GM21576 (cell line): ENCODE measurements at regions not wholly inside any gene's neighbourhood (a gene's known extent, or its start where the extent isn't known, plus 50 kb on each side); places are given as distances from the start of the nearest gene placed in this dataset.

Source experiments
- ATAC-seq: cut with Tn5 transposase; IDR thresholded peaks from one replicate; pipeline ENCODE4 v1.9.1; 2021; ENCODE audit warnings: mild to moderate bottlenecking, moderate library complexity; ENCODE audit not compliant: unreplicated experiment

DNA sequence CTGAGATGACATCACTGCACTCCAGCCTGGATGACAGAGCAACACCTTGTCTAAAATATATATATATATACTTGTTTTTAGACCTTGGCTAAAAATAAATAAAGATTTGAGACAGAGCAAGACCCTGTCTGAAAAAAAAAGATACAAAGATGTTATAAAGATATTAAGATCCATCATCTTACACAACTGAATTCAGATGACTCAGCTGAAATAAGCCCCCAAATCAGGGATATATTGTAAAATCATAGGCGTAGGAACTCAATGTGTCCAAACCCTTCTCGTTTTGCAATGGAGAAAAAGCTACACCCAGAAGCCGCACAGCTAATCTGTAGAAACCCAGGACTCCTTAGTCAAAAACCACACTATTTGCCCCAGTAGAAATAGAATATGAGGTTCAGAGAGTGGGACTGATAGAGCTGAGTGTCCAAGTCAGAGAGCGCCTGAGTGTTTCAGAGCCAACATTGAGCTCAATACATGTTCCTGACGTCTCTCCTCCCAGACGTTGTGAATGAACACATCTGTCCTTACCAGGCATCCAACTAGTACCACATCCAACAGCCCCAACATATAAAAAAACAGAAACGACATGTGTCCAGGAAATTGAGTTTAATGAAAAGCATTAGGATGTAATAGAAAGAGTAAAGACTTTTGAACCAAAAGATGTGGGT, 207.9 kb upstream of the BLID start:
- no peak for ATAC-seq

- no peak for ATAC-seq
These were observed 206.3 kb upstream of the BLID start for GRCh38 chr11:122322329-122322728.

- no peak for ATAC-seq
These were observed 204.7 kb upstream of the BLID start for GRCh38 chr11:122320671-122321070.

DNA sequence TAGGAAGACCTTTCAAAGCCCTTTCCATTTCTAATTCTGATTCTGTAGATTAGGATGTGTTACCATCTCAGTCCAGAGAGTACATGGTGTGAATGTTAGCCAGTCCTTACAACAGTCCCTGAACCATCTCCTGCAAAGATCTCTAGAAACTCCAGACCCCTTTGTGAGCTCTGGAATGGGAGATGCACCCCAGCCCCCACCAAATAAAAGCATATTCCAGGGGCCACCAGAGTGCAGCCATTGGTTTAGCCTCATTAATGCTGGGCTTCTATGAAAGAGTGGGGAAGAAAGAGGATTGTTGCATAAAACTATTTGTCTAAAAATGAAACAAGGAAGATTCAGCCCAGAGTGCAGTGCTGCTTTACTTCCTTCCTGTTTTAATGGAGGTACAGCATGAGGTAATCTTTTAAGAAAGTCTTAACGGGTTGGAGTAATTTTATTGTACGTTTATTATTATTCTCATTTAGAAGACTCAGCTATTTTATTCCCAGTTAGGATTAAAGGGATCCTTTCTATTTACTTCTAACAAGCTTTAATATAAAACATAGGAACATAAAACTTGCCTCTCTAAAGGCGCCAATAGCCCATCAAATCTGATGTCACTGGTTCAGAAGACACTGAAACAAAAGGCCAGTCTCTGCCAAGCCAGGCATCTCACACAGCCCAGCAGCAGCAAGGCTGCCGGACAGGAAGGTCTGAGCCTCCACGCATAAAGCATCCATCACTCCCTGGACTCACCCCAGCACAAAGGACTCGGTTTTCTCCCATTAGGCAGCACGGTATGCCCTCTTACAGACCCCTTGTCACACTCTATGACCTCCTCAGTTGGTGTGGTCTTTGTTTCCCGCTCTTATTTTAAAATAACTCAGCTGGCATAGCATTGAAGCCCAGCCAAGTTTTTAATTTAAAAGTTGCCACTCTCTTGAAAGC, 203.9 kb upstream of the BLID start:
- ATAC-seq, result no peak

GRCh38 chr11:122319085-122319484, 203.1 kb upstream of the BLID start:
- ATAC-seq, result no peak

- no peak for ATAC-seq
These were observed 201.3 kb upstream of the BLID start for GRCh38 chr11:122317305-122317704.

GRCh38 chr11:122313581-122313980, 197.6 kb upstream of the BLID start:
- ATAC-seq, result no peak

DNA sequence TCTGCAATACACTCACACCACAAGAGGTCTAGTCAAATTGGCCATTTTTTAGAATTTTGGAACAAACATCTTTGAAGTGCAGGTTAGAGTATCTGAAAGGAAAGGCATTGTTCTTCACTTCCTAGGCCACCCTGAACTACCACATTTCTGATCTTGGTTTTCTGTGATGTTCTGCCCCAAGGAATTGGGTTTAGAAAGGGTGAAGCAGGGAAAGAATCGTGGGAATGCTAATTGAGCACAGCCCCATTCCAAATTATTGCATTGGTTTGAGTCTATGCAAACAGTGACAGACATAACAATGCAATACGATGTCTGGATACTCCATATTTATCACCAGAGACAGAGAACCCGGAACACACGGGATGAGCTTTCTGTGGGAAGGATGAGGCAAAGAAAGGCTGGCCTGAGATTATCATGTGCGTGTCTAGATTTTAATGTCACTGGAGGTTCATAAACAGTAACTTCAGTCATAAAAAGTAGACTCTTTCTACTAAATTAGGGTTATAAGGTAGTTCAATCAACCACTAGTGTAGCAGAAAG, 195.3 kb upstream of the BLID start:
- ATAC-seq, result no peak

GRCh38 chr11:122310766-122311165, 194.8 kb upstream of the BLID start:
- no peak for ATAC-seq

- ATAC-seq, result no peak
These were observed 193.4 kb upstream of the BLID start for GRCh38 chr11:122309262-122309925.

DNA sequence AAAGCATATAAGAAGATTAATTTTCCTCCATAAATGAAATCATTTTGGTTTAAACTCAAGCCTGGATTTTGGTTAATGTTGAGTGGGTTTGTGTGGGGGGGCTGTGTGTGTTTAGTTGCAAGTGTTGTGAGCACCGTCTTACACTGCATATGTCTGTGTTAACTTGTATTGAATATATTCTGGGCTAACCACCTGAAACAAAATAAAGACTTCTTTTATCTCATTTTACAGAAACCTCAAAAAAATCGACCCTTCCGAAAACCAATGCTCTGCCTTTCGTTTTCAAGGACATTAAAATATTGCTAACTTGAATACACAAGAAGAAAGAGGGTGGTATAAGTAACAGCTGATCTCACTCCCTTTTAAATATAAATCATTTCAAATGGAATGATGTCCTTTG, 192.2 kb upstream of the BLID start:
- no peak for ATAC-seq

GRCh38 chr11:122307476-122308035, 191.5 kb upstream of the BLID start:
- ATAC-seq, result no peak

DNA sequence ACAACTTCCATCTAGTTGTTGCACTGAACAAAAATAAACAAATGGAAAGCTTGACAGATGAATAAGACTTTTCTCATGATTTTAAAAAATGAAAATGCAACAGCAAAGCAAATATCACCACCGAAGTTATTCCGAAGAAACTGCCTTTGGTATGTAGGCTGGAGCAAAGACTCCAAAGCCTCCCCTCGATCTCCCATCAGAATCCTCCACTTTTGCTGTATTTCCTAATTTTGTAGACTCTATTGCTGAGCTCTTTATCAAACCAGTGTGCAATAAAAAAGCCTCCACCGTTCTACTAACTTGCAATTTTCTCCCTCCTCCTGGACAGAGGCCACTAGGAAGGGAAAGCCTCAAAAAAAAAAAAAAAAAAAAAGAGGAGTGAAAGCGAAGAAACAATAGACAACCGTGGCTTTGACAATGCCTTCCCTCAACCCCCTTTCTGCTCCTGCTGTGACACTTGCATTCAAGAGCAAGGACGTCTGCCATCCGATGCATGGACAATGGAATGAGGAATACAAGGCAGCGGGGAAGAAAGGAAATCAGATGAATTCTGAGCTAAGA, 190.9 kb upstream of the BLID start:
- ATAC-seq, result no peak

DNA sequence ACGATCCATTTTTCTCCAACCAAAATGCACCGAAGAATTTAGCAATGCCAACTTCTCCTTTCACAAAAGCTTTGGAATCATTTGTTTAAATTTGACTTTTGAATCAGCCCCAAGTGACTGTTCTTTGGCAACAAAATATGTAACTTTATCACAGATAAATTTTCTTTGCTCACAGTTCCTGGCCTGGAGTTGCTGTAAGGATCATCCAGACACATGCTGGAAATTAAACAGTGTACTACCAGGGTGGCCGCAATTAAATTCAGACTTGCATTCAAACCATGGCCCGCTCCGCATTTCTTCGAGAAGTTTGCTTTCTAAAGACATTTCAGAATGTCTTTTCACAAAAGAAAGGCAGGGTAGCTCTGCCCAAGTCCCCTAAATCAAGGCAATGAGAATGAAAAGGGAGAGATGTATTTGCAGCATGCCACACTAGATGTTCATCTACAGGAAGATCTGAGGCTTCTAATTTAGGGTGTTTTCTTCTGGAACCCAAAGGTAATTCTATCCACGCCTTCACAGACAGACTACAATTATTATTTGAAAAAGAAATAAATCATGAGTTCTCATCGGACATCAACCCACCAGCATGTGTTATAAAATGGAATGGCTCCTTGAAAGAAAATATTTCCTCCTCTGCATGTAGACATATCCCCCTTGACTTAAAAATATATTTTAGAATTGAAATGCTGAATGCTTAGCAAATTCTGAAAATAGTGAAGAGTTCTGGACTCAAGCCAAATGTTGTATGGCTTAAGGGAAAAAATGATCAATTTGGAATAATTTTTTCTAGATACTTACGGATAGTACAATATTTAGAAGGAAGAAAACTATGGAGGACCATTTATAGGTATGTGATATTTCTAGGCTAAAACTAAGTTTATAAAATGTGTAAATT, 189.7 kb upstream of the BLID start:
- ATAC-seq, result no peak

- ATAC-seq, result no peak
These were observed 189.0 kb upstream of the BLID start for GRCh38 chr11:122304973-122305372.

DNA sequence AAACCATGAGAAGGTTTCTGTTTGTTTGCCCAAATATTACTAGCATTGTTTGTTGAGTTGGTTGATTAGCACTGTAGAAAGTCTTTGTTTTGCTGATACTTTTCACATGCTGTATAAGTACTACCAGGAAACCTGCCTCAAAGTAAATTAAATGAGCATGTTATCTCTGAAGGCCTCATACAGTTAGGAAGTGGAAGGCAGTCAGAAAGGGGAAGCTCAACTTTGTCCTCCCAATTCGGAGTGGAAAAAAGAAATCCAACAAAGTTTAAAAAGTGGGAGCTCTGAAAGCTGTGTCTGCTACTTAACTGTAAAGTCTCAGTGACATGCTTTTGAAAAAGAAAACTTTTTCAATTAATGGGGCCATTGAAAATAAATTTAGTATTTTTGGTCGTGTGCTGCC, 188.3 kb upstream of the BLID start:
- no peak for ATAC-seq

- ATAC-seq, result no peak
These were observed 178.0 kb upstream of the BLID start for GRCh38 chr11:122294041-122294440.

DNA sequence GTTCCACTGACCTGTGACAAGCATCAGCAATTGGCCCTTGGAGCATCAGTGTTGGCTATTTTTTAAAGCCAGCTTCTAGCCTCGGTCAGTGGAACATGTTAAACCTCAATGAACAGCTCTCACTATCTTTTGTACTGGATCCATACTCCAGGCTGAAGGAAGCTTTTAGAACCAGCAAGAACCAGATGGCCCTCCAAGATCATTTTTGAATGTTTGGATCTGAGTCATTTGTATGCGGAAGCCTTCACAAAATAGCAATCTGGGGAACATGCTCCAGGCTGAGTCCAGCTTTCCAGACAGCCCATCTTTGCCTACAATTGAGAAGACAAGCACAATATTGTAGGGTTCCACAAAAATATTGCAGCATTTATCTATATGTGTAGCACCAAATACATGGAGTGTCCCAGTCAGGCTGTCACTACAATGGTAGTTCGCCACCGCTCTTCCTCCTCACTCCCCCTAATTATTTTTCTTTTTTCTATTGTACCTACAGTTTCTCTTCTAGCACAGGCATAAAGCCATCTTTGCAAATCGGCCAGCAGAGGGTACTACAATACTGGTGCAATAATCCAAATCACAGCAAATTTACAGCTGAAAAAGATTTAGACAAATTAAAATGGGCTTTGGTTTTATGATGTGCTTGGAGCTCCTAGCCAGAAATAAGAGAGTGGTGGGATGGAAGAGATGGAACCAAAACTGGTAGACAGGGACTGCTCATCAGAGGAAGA, 177.4 kb upstream of the BLID start:
- ATAC-seq, result no peak

GRCh38 chr11:122287401-122287800, 171.4 kb upstream of the BLID start:
- no peak for ATAC-seq
